ENCODE measurements at regions not wholly inside any gene's neighbourhood (a gene's known extent, or its start where the extent isn't known, plus 50 kb on each side); places are given as distances from the start of the nearest gene placed in this dataset.

- TF ChIP-seq, protein P1, sequence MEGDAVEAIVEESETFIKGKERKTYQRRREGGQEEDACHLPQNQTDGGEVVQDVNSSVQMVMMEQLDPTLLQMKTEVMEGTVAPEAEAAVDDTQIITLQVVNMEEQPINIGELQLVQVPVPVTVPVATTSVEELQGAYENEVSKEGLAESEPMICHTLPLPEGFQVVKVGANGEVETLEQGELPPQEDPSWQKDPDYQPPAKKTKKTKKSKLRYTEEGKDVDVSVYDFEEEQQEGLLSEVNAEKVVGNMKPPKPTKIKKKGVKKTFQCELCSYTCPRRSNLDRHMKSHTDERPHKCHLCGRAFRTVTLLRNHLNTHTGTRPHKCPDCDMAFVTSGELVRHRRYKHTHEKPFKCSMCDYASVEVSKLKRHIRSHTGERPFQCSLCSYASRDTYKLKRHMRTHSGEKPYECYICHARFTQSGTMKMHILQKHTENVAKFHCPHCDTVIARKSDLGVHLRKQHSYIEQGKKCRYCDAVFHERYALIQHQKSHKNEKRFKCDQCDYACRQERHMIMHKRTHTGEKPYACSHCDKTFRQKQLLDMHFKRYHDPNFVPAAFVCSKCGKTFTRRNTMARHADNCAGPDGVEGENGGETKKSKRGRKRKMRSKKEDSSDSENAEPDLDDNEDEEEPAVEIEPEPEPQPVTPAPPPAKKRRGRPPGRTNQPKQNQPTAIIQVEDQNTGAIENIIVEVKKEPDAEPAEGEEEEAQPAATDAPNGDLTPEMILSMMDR (IDR thresholded peaks at IDR 0.05; ENCODE audit: extremely low read depth, insufficient read depth, missing control alignments) = no peak
- no peak for DNase-seq (ENCODE audit: low spot score)
- in situ Hi-C loops (cut with MboI; ENCODE audit: low pct_unique_long_range_greater_than_20kb, low sequenced_read_pairs, unreplicated experiment) = no loop called here
Measured at GRCh38 chr10:33820531-33820930, 486.1 kb upstream of the NRP1 start.

DNA sequence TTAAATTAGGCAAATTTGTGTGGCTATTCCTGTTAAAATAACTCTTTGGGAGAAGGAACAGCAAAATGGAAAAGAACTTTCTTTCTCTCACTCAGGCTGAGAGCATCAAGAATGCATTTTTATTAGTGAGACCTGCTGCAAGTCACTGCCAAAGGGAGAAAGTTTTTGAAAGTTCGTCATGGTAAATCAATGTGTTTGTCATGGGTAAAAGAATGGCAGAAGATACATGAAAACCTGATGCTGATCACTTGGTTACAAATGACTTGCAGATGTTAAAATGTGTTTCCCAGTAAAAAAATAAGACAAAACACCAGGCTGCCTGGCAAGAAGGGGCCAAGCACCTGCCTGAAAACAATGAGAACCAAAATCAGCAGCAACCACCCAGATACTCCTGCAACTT, 484.7 kb upstream of the NRP1 start:
- in situ Hi-C loops (cut with MboI; ENCODE audit: low pct_unique_long_range_greater_than_20kb, low sequenced_read_pairs, unreplicated experiment) = no loop called here
- TF ChIP-seq, protein P1 (IDR thresholded peaks at IDR 0.05; ENCODE audit: extremely low read depth, insufficient read depth, missing control alignments) = no peak
- no peak for DNase-seq (ENCODE audit: low spot score)

GRCh38 chr10:33818343-33818742, 483.9 kb upstream of the NRP1 start:
- TF ChIP-seq, protein P1 (IDR thresholded peaks at IDR 0.05; ENCODE audit: extremely low read depth, insufficient read depth, missing control alignments) = no peak

GRCh38 chr10:33817605-33818004, 483.1 kb upstream of the NRP1 start:
- TF ChIP-seq, protein P1 (IDR thresholded peaks at IDR 0.05; ENCODE audit: extremely low read depth, insufficient read depth, missing control alignments) = no peak
- in situ Hi-C loops (cut with MboI; ENCODE audit: low pct_unique_long_range_greater_than_20kb, low sequenced_read_pairs, unreplicated experiment) = no loop called here
- no peak for DNase-seq (ENCODE audit: low spot score)

More at GRCh38 chr10:33818343-33818742, 483.9 kb upstream of the NRP1 start:
- in situ Hi-C loops (cut with MboI; ENCODE audit: low pct_unique_long_range_greater_than_20kb, low sequenced_read_pairs, unreplicated experiment) = no loop called here
- DNase-seq (ENCODE audit: low spot score) = no peak

- no peak for DNase-seq (ENCODE audit: low spot score)
- TF ChIP-seq, protein P1 (IDR thresholded peaks at IDR 0.05; ENCODE audit: extremely low read depth, insufficient read depth, missing control alignments) = no peak
- in situ Hi-C loops (cut with MboI; ENCODE audit: low pct_unique_long_range_greater_than_20kb, low sequenced_read_pairs, unreplicated experiment) = no loop called here
Measured at GRCh38 chr10:33815776-33816175, 481.3 kb upstream of the NRP1 start.

DNA sequence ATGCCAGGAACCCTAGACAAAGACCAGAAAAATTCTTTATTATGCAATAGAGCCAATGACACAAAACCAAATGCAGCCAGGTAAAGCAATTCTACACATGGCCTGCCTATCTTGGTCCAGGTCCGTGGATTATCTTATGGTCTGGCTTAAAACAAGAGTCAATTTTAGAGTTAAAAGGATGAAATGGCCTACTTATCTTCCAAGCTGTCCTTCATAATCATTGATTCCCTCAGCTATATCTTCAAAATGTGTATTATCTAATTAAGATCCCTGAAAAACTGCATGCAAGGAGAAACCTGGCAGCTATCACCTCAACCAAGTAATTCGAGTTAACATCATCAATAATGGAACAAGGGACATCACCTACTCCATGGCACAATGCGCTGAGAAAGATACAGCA, 479.4 kb upstream of the NRP1 start:
- in situ Hi-C loops (cut with MboI; ENCODE audit: low pct_unique_long_range_greater_than_20kb, low sequenced_read_pairs, unreplicated experiment) = no loop called here
- DNase-seq (ENCODE audit: low spot score) = no peak
- TF ChIP-seq, protein P1 (IDR thresholded peaks at IDR 0.05; ENCODE audit: extremely low read depth, insufficient read depth, missing control alignments) = no peak

DNA sequence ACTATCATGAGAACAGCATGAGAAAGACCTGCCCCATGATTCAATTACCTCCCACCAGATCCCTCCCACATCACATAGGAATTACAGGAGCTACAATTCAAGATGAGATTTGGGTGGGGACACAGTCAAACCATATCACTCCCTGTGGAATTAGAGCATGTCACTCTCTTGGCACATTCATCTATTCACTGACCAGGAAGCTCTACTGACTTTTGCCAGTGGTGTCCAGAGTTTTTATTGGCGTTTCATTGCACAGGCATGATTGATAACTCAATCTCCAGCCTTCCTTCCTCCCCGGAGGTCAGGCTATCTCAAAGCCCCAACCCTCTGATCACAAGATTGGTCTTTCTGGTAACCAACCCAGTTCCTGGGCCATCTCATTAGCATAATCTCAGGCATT, 478.9 kb upstream of the NRP1 start:
- DNase-seq (ENCODE audit: low spot score) = no peak
- in situ Hi-C loops (cut with MboI; ENCODE audit: low pct_unique_long_range_greater_than_20kb, low sequenced_read_pairs, unreplicated experiment) = no loop called here
- TF ChIP-seq, protein P1 (IDR thresholded peaks at IDR 0.05; ENCODE audit: extremely low read depth, insufficient read depth, missing control alignments) = no peak
